Neural cell (in vitro differentiated cells): ENCODE measurements at regions not wholly inside any gene's neighbourhood (a gene's known extent, or its start where the extent isn't known, plus 50 kb on each side); places are given as distances from the start of the nearest gene placed in this dataset.

Experiments
- H2AFZ ChIP-seq: fragments of 200-600, 300-800 bp; sonication (generic), shearing (Covaris generic); 2 replicates; pipeline ENCODE4 v1.6.0; 2014; ENCODE audit warnings: low read depth, mild to moderate bottlenecking, antibody characterized with exemption, low read length, moderate library complexity
- H3F3A ChIP-seq: fragments of 200-600 bp; shearing (Covaris generic); 2 replicates; pipeline ENCODE4 v1.6.1; 2016; ENCODE audit warnings: mild to moderate bottlenecking, moderate library complexity, mixed read lengths, antibody characterized with exemption, low read length; ENCODE audit not compliant: insufficient read depth, poor library complexity, severe bottlenecking
- H3K27ac ChIP-seq: fragments of 200-600, 300-800 bp; sonication (generic), shearing (Covaris generic); 2 replicates; pipeline ENCODE4 v1.5.1; 2014; ENCODE audit warnings: mild to moderate bottlenecking, low read length, moderate library complexity
- H3K27me3 ChIP-seq: fragments of 300-800, 200-600 bp; sonication (generic), shearing (Covaris generic); 2 replicates; pipeline ENCODE4 v1.6.0; 2014; ENCODE audit warnings: mild to moderate bottlenecking, low read depth, low read length, moderate library complexity; ENCODE audit not compliant: insufficient read depth
- H3K36me3 ChIP-seq: fragments of 300-800, 200-600 bp; sonication (generic), shearing (Covaris generic); 2 replicates; pipeline ENCODE4 v1.5.1; 2014; ENCODE audit warnings: mild to moderate bottlenecking, antibody characterized with exemption, low read length, moderate library complexity; ENCODE audit not compliant: insufficient read depth
- H3K4me2 ChIP-seq: fragments of 300-800, 200-600 bp; sonication (generic), shearing (Covaris generic); 2 replicates; pipeline ENCODE4 v1.6.0; 2014; ENCODE audit warnings: mild to moderate bottlenecking, low read length
- H3K4me3 ChIP-seq: fragments of 300-800, 200-600 bp; sonication (generic), shearing (Covaris generic); 2 replicates; pipeline ENCODE4 v1.5.1; 2014; ENCODE audit warnings: mild to moderate bottlenecking, low read length, moderate library complexity
- H3K79me2 ChIP-seq: fragments of 200-600 bp; shearing (Covaris generic); replicated peaks from 2 replicates; pipeline ENCODE4 v1.6.0; 2014; ENCODE audit warnings: mild to moderate bottlenecking, low read length, moderate library complexity; ENCODE audit not compliant: insufficient read depth
- H3K9ac ChIP-seq: fragments of 300-800, 200-600 bp; sonication (generic), shearing (Covaris generic); 2 replicates; pipeline ENCODE4 v1.6.1; 2016; ENCODE audit warnings: mild to moderate bottlenecking, low read length, mixed read lengths
- H3K9me2 ChIP-seq: fragments of 200-600 bp; shearing (Covaris generic); 2 replicates; pipeline ENCODE4 v1.6.1; 2016; ENCODE audit warnings: mild to moderate bottlenecking, low read length, mixed read lengths; ENCODE audit not compliant: insufficient read depth
- H3K9me3 ChIP-seq: fragments of 200-600, 300-800 bp; sonication (generic), shearing (Covaris generic); 2 replicates; pipeline ENCODE4 v1.6.1; 2016; ENCODE audit warnings: mild to moderate bottlenecking, mixed run types, low read length, moderate library complexity, mixed read lengths
- H4K20me1 ChIP-seq: fragments of 200-600 bp; shearing (Covaris generic); 2 replicates; pipeline ENCODE4 v1.6.1; 2016; ENCODE audit warnings: mild to moderate bottlenecking, mixed run types; ENCODE audit not compliant: insufficient read depth
- EP300 ChIP-seq: fragments of 450-650 bp; conservative IDR thresholded peaks from 2 replicates; pipeline ENCODE4 v1.6.1; 2014; ENCODE audit warnings: antibody characterized with exemption, mild to moderate bottlenecking, moderate library complexity; ENCODE audit not compliant: poor library complexity, severe bottlenecking
- EZH2 ChIP-seq: fragments of 200-600, 300-800 bp; shearing (Covaris generic), sonication (generic); IDR thresholded peaks from 2 replicates; pipeline ENCODE4 v1.6.1; 2014; ENCODE audit warnings: antibody characterized with exemption, low read length, borderline replicate concordance, mild to moderate bottlenecking; ENCODE audit not compliant: insufficient read depth, poor library complexity, severe bottlenecking
- MXI1 ChIP-seq: fragments of 450-650 bp; conservative IDR thresholded peaks from 2 replicates; pipeline ENCODE4 v1.6.1; 2014; ENCODE audit warnings: antibody characterized with exemption, mild to moderate bottlenecking; ENCODE audit not compliant: poor library complexity, severe bottlenecking
- POLR2AphosphoS5 ChIP-seq: IDR thresholded peaks from 2 replicates; pipeline ENCODE4 v1.6.1; 2012
- RAD21 ChIP-seq: fragments of 450-650 bp; conservative IDR thresholded peaks from 2 replicates; pipeline ENCODE4 v1.6.1; 2014; ENCODE audit warnings: antibody characterized with exemption, mild to moderate bottlenecking, moderate library complexity
- SMC3 ChIP-seq: fragments of 450-650 bp; conservative IDR thresholded peaks from 2 replicates; pipeline ENCODE4 v1.6.1; 2014; ENCODE audit warnings: antibody characterized with exemption, mild to moderate bottlenecking, moderate library complexity; ENCODE audit not compliant: poor library complexity
- TAF1 ChIP-seq: IDR thresholded peaks from 2 replicates; pipeline ENCODE4 v1.6.1; 2012; ENCODE audit warnings: low read depth
- TF ChIP-seq, protein P1 (sequence below): IDR thresholded peaks from 2 replicates; pipeline ENCODE4 v1.6.1; 2012; ENCODE audit warnings: borderline replicate concordance
- TF ChIP-seq, protein P2 (sequence below): fragments of 450-650 bp; IDR thresholded peaks from 2 replicates; pipeline ENCODE4 v1.5.1; 2014; ENCODE audit warnings: antibody characterized with exemption, mild to moderate bottlenecking, moderate library complexity; ENCODE audit not compliant: poor library complexity, severe bottlenecking

DNA sequence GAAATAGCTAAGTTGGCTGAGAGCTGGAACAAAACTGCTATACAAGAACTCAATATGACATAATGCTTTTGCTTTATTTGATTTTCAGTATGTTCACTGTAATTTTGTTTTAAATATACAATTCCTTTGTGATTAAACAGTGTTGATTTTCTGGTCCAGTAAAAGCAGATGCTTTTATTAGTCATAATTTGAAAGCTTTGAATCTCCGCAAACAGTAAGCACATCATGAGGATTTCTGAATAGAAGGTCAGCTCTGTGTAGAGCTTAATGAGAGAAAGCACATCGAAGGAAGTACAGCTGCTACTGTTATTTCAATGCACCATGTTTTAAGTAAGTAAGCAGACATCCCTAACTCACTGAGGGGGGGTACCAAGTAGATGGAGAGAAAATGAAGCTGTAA lies 701.3 kb upstream of the ACO1 start:
- no peak overlapping the region for H3K9ac ChIP-seq
- no peaks in the 10 kb centered on the region for H3K9me3 ChIP-seq
- H3K4me2 ChIP-seq, result no peak overlapping the region
- H3K9me2 ChIP-seq, result no peaks in the 10 kb centered on the region
- no peak overlapping the region for H3K4me3 ChIP-seq
- H3K27ac ChIP-seq, result no peak overlapping the region
- no peaks in the 10 kb centered on the region for H4K20me1 ChIP-seq
- H2AFZ ChIP-seq, result no peak overlapping the region
- TF ChIP-seq, protein P1, sequence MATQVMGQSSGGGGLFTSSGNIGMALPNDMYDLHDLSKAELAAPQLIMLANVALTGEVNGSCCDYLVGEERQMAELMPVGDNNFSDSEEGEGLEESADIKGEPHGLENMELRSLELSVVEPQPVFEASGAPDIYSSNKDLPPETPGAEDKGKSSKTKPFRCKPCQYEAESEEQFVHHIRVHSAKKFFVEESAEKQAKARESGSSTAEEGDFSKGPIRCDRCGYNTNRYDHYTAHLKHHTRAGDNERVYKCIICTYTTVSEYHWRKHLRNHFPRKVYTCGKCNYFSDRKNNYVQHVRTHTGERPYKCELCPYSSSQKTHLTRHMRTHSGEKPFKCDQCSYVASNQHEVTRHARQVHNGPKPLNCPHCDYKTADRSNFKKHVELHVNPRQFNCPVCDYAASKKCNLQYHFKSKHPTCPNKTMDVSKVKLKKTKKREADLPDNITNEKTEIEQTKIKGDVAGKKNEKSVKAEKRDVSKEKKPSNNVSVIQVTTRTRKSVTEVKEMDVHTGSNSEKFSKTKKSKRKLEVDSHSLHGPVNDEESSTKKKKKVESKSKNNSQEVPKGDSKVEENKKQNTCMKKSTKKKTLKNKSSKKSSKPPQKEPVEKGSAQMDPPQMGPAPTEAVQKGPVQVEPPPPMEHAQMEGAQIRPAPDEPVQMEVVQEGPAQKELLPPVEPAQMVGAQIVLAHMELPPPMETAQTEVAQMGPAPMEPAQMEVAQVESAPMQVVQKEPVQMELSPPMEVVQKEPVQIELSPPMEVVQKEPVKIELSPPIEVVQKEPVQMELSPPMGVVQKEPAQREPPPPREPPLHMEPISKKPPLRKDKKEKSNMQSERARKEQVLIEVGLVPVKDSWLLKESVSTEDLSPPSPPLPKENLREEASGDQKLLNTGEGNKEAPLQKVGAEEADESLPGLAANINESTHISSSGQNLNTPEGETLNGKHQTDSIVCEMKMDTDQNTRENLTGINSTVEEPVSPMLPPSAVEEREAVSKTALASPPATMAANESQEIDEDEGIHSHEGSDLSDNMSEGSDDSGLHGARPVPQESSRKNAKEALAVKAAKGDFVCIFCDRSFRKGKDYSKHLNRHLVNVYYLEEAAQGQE, result no peak
- no peak for TF ChIP-seq MXI1
- TF ChIP-seq, protein P2, sequence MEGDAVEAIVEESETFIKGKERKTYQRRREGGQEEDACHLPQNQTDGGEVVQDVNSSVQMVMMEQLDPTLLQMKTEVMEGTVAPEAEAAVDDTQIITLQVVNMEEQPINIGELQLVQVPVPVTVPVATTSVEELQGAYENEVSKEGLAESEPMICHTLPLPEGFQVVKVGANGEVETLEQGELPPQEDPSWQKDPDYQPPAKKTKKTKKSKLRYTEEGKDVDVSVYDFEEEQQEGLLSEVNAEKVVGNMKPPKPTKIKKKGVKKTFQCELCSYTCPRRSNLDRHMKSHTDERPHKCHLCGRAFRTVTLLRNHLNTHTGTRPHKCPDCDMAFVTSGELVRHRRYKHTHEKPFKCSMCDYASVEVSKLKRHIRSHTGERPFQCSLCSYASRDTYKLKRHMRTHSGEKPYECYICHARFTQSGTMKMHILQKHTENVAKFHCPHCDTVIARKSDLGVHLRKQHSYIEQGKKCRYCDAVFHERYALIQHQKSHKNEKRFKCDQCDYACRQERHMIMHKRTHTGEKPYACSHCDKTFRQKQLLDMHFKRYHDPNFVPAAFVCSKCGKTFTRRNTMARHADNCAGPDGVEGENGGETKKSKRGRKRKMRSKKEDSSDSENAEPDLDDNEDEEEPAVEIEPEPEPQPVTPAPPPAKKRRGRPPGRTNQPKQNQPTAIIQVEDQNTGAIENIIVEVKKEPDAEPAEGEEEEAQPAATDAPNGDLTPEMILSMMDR, result no peak
- TF ChIP-seq POLR2AphosphoS5, result no peak
- no peak for TF ChIP-seq TAF1
- TF ChIP-seq EP300, result no peak
- TF ChIP-seq RAD21, result no peak
- TF ChIP-seq EZH2, result no peak
- no peak for TF ChIP-seq SMC3
- no peaks in the 10 kb centered on the region for H3F3A ChIP-seq
- H3K79me2 ChIP-seq, result no peaks in the 10 kb centered on the region
- H3K36me3 ChIP-seq, result no peaks in the 10 kb centered on the region
- H3K27me3 ChIP-seq, result no peaks in the 10 kb centered on the region

DNA sequence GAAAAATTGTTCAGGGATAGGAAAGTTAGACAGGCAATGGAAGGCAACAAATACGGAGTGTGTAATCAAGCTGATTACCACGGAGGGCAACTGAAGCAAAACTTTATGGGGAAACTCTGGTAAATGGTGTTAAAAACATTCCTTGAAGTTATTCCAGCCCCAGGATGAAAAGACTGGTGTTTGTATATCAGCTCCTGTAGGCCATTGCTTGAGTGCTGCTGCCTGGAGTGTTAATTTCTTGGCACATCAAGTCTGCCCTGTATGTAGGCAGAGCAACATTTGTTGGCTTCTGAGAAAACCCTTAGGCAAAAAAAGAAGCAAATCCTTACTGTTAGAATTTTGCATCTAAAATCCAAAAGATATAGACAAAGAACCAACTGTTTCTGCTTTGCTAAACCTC lies 686.5 kb upstream of the ACO1 start:
- H3K9me3 ChIP-seq, result no peaks in the 10 kb centered on the region
- no peaks in the 10 kb centered on the region for H4K20me1 ChIP-seq
- peak overlapping the region; percentile 87 for H3K27ac ChIP-seq
- H3K27me3 ChIP-seq, result no peaks in the 10 kb centered on the region
- H3K9me2 ChIP-seq, result no peaks in the 10 kb centered on the region
- H3K4me3 ChIP-seq, result no peak overlapping the region
- H3K4me2 ChIP-seq, result no peak overlapping the region
- no peaks in the 10 kb centered on the region for H3K36me3 ChIP-seq
- H3K79me2 ChIP-seq, result no peaks in the 10 kb centered on the region
- TF ChIP-seq, protein P1, result no peak
- TF ChIP-seq MXI1, result no peak
- no peak for TF ChIP-seq POLR2AphosphoS5
- no peak for TF ChIP-seq EP300
- TF ChIP-seq, protein P2, result no peak
- no peak for TF ChIP-seq RAD21
- TF ChIP-seq EZH2, result no peak
- no peak overlapping the region for H2AFZ ChIP-seq
- no peak overlapping the region for H3K9ac ChIP-seq
- peaks cover 11% of the 10 kb centered on the region for H3F3A ChIP-seq
